Activated B cell treated with CpG ODN at 0.5 μM for 24 hours (primary cell): ENCODE measurements at regions not wholly inside any gene's neighbourhood (a gene's known extent, or its start where the extent isn't known, plus 50 kb on each side); places are given as distances from the start of the nearest gene placed in this dataset.

Source experiments
- ATAC-seq: fragments of 200-7000 bp; cut with Tn5 transposase; one replicate; pipeline ENCODE4 v1.10.0; 2021; ENCODE audit warnings: low read depth, mild to moderate bottlenecking, moderate library complexity
- CTCF ChIA-PET: fragments of 350-600 bp; sonication (Branson Sonifier 250); formaldehyde crosslinking; loops from one replicate; lab custom pipeline; 2021; ENCODE audit warnings: antibody characterized with exemption; lab: Charles Lee
- POLR2A ChIA-PET: fragments of 350-600 bp; sonication (Branson Sonifier 250); formaldehyde crosslinking; loops from one replicate; lab custom pipeline; 2021; ENCODE audit warnings: antibody characterized with exemption; lab: Charles Lee
- DNase-seq: peaks from one replicate; pipeline ENCODE4 v3.0.0; 2022
- H3K27ac Mint-ChIP-seq: one replicate; pipeline ENCODE4 v1.8.0; 2020; ENCODE audit warnings: mixed read lengths
- H3K27me3 Mint-ChIP-seq: one replicate; pipeline ENCODE4 v1.8.0; 2021; ENCODE audit warnings: mixed read lengths
- H3K36me3 Mint-ChIP-seq: one replicate; pipeline ENCODE4 v1.8.0; 2021; ENCODE audit warnings: low read depth, mixed read lengths
- H3K4me1 Mint-ChIP-seq: one replicate; pipeline ENCODE4 v1.8.0; 2021; ENCODE audit warnings: mixed read lengths
- H3K4me3 Mint-ChIP-seq: one replicate; pipeline ENCODE4 v1.8.0; 2020; ENCODE audit warnings: mild to moderate bottlenecking, mixed read lengths
- H3K9me3 Mint-ChIP-seq: one replicate; pipeline ENCODE4 v1.8.0; 2020; ENCODE audit warnings: mixed read lengths
- CTCF ChIP-seq: fragments of 200-600 bp; IDR thresholded peaks from one replicate; pipeline ENCODE4 v1.8.0; 2022; ENCODE audit warnings: antibody characterized with exemption, mild to moderate bottlenecking
- intact Hi-C: fragments of 100-400 bp; cut with micrococcal nuclease; formaldehyde crosslinking; loops from one replicate; pipeline ENCODE4 v1.15.1; 2024

- H3K27me3 Mint-ChIP-seq = no peaks in the 10 kb centered on the region
- no peak for ATAC-seq
- CTCF ChIA-PET = no interaction called here
- TF ChIP-seq CTCF = no peak
- H3K27ac Mint-ChIP-seq = no peak overlapping the region
- no peak overlapping the region for H3K4me3 Mint-ChIP-seq
- no peaks in the 10 kb centered on the region for H3K4me1 Mint-ChIP-seq
- H3K36me3 Mint-ChIP-seq = no peaks in the 10 kb centered on the region
- intact Hi-C loops = no loop called here
- no peak for DNase-seq
- H3K9me3 Mint-ChIP-seq = peaks cover 5% of the 10 kb centered on the region
- POLR2A ChIA-PET = no interaction called here
These were observed 657.5 kb upstream of the WWC1 start for GRCh38 chr5:167633931-167634341.

- ATAC-seq (no peak), DNase-seq (no peak)
- ChIA-PET POLR2A (no interaction called here), CTCF (no interaction called here)
- Mint-ChIP-seq H3K36me3 (no peaks in the 10 kb centered on the region), H3K9me3 (peaks cover 5% of the 10 kb centered on the region), H3K27ac (no peak overlapping the region), H3K4me1 (no peaks in the 10 kb centered on the region), H3K4me3 (no peak overlapping the region), H3K27me3 (no peaks in the 10 kb centered on the region)
- TF ChIP-seq CTCF = no peak
- intact Hi-C loops = no loop called here
These were observed 657.0 kb upstream of the WWC1 start for GRCh38 chr5:167634432-167634831.

GRCh38 chr5:167638816-167639215, 652.6 kb upstream of the WWC1 start:
- Mint-ChIP-seq H3K9me3 (no peaks in the 10 kb centered on the region), H3K4me3 (no peak overlapping the region), H3K27me3 (no peaks in the 10 kb centered on the region), H3K4me1 (no peaks in the 10 kb centered on the region), H3K27ac (no peak overlapping the region), H3K36me3 (no peaks in the 10 kb centered on the region)
- ATAC-seq = no peak
- intact Hi-C loops = no loop called here
- TF ChIP-seq CTCF = no peak
- ChIA-PET CTCF (no interaction called here), POLR2A (no interaction called here)
- no peak for DNase-seq

GRCh38 chr5:167639273-167639672, 652.2 kb upstream of the WWC1 start:
- ChIA-PET CTCF (no interaction called here), POLR2A (no interaction called here)
- Mint-ChIP-seq H3K9me3 (no peaks in the 10 kb centered on the region), H3K27me3 (no peaks in the 10 kb centered on the region), H3K27ac (no peak overlapping the region), H3K4me1 (no peaks in the 10 kb centered on the region), H3K36me3 (no peaks in the 10 kb centered on the region), H3K4me3 (no peak overlapping the region)
- no peak for ATAC-seq
- intact Hi-C loops = no loop called here
- TF ChIP-seq CTCF = no peak
- no peak for DNase-seq

- POLR2A ChIA-PET = no interaction called here
- CTCF ChIA-PET = no interaction called here
- no peaks in the 10 kb centered on the region for H3K36me3 Mint-ChIP-seq
These were observed 651.7 kb upstream of the WWC1 start for GRCh38 chr5:167639766-167640165.

More at GRCh38 chr5:167639766-167640165, 651.7 kb upstream of the WWC1 start:
- no peaks in the 10 kb centered on the region for H3K4me1 Mint-ChIP-seq
- intact Hi-C loops = no loop called here
- H3K27me3 Mint-ChIP-seq = no peaks in the 10 kb centered on the region
- no peak overlapping the region for H3K27ac Mint-ChIP-seq
- TF ChIP-seq CTCF = no peak
- DNase-seq = no peak
- H3K4me3 Mint-ChIP-seq = no peak overlapping the region
- ATAC-seq = no peak
- H3K9me3 Mint-ChIP-seq = no peaks in the 10 kb centered on the region
